ENCODE measurements at regions not wholly inside any gene's neighbourhood (a gene's known extent, or its start where the extent isn't known, plus 50 kb on each side); places are given as distances from the start of the nearest gene placed in this dataset.

GRCh38 chr10:29005988-29006387, 282.9 kb upstream of the LYZL1 start:
- ATAC-seq (no peak), DNase-seq (no peak)
- Mint-ChIP-seq H3K4me1 (no peaks in the 10 kb centered on the region), H3K27me3 (ENCODE audit: low read depth in 2 of 2) (no peaks in the 10 kb centered on the region), H3K9me3 (no peaks in the 10 kb centered on the region), H3K27ac (no peak overlapping the region), H3K36me3 (no peaks in the 10 kb centered on the region), H3K4me3 (no peak overlapping the region)
- H3K27me3 ChIP-seq (ENCODE audit: control insufficient read depth, insufficient read depth, low read length), result no peaks in the 10 kb centered on the region
- intact Hi-C loops (cut with micrococcal nuclease), result no loop called here
- 87% methylated on average over 7 of the region's 8 CpGs for WGBS (ENCODE audit: insufficient coverage)
- no peak overlapping the region for H3K27ac ChIP-seq (ENCODE audit: low read length)
- no peak for TF ChIP-seq CTCF (IDR thresholded peaks at IDR 0.05)
- no peaks in the 10 kb centered on the region for H3K36me3 ChIP-seq (ENCODE audit: control insufficient read depth, insufficient read depth, low read length)
- no peak overlapping the region for H3K4me3 ChIP-seq (ENCODE audit: low read length)
- no peaks in the 10 kb centered on the region for H3K4me1 ChIP-seq (ENCODE audit: control insufficient read depth, insufficient read depth, low read length)
- no peaks in the 10 kb centered on the region for H3K9me3 ChIP-seq (ENCODE audit: control insufficient read depth, insufficient read depth, low read length)

- no peak overlapping the region for H3K4me3 Mint-ChIP-seq
- Histone ChIP-seq H3K36me3 (ENCODE audit: control insufficient read depth, insufficient read depth, low read length) (no peaks in the 10 kb centered on the region), H3K27me3 (ENCODE audit: control insufficient read depth, insufficient read depth, low read length) (no peaks in the 10 kb centered on the region), H3K27ac (ENCODE audit: low read length) (no peak overlapping the region), H3K9me3 (ENCODE audit: control insufficient read depth, insufficient read depth, low read length) (no peaks in the 10 kb centered on the region), H3K4me1 (ENCODE audit: control insufficient read depth, insufficient read depth, low read length) (no peaks in the 10 kb centered on the region), H3K4me3 (ENCODE audit: low read length) (no peak overlapping the region)
- no peak for DNase-seq
- H3K36me3 Mint-ChIP-seq, result no peaks in the 10 kb centered on the region
- H3K27me3 Mint-ChIP-seq (ENCODE audit: low read depth in 2 of 2), result no peaks in the 10 kb centered on the region
- H3K4me1 Mint-ChIP-seq, result no peaks in the 10 kb centered on the region
- H3K27ac Mint-ChIP-seq, result no peak overlapping the region
- no peaks in the 10 kb centered on the region for H3K9me3 Mint-ChIP-seq
- no peak for TF ChIP-seq CTCF (IDR thresholded peaks at IDR 0.05)
- WGBS (ENCODE audit: insufficient coverage), result 94% methylated on average over 9 of the region's 9 CpGs
- no peak for ATAC-seq
- intact Hi-C loops (cut with micrococcal nuclease), result no loop called here
Observed at GRCh38 chr10:29007370-29007747, 281.5 kb upstream of the LYZL1 start.

GRCh38 chr10:29007748-29008610, 280.9 kb upstream of the LYZL1 start:
- 85% methylated on average over 9 of the region's 10 CpGs for WGBS (ENCODE audit: insufficient coverage)
- H3K27ac ChIP-seq (ENCODE audit: low read length), result no peak overlapping the region
- Mint-ChIP-seq H3K27me3 (ENCODE audit: low read depth in 2 of 2) (no peaks in the 10 kb centered on the region), H3K4me3 (no peak overlapping the region), H3K4me1 (no peaks in the 10 kb centered on the region), H3K36me3 (no peaks in the 10 kb centered on the region), H3K9me3 (no peaks in the 10 kb centered on the region), H3K27ac (no peak overlapping the region)
- no peak for DNase-seq
- TF ChIP-seq CTCF (IDR thresholded peaks at IDR 0.05), result no peak
- H3K4me3 ChIP-seq (ENCODE audit: low read length), result no peak overlapping the region
- intact Hi-C loops (cut with micrococcal nuclease), result no loop called here
- no peaks in the 10 kb centered on the region for H3K27me3 ChIP-seq (ENCODE audit: control insufficient read depth, insufficient read depth, low read length)
- H3K36me3 ChIP-seq (ENCODE audit: control insufficient read depth, insufficient read depth, low read length), result no peaks in the 10 kb centered on the region
- no peaks in the 10 kb centered on the region for H3K4me1 ChIP-seq (ENCODE audit: control insufficient read depth, insufficient read depth, low read length)
- no peak for ATAC-seq
- H3K9me3 ChIP-seq (ENCODE audit: control insufficient read depth, insufficient read depth, low read length), result no peaks in the 10 kb centered on the region

GRCh38 chr10:29009464-29009863, 279.4 kb upstream of the LYZL1 start:
- no peaks in the 10 kb centered on the region for H3K4me1 Mint-ChIP-seq
- 78% methylated on average over 5 of the region's 5 CpGs for WGBS (ENCODE audit: insufficient coverage)

More at GRCh38 chr10:29009464-29009863, 279.4 kb upstream of the LYZL1 start:
- ATAC-seq, result no peak
- H3K4me3 Mint-ChIP-seq, result no peak overlapping the region
- Histone ChIP-seq H3K4me1 (ENCODE audit: control insufficient read depth, insufficient read depth, low read length) (no peaks in the 10 kb centered on the region), H3K36me3 (ENCODE audit: control insufficient read depth, insufficient read depth, low read length) (no peaks in the 10 kb centered on the region), H3K27ac (ENCODE audit: low read length) (no peak overlapping the region), H3K9me3 (ENCODE audit: control insufficient read depth, insufficient read depth, low read length) (no peaks in the 10 kb centered on the region), H3K4me3 (ENCODE audit: low read length) (no peak overlapping the region), H3K27me3 (ENCODE audit: control insufficient read depth, insufficient read depth, low read length) (no peaks in the 10 kb centered on the region)
- no peaks in the 10 kb centered on the region for H3K36me3 Mint-ChIP-seq
- no peaks in the 10 kb centered on the region for H3K9me3 Mint-ChIP-seq
- H3K27me3 Mint-ChIP-seq (ENCODE audit: low read depth in 2 of 2), result no peaks in the 10 kb centered on the region
- no peak overlapping the region for H3K27ac Mint-ChIP-seq
- DNase-seq, result no peak
- TF ChIP-seq CTCF (IDR thresholded peaks at IDR 0.05), result no peak
- intact Hi-C loops (cut with micrococcal nuclease), result no loop called here

Measured in natural killer cell (primary cell).